OCI-LY7 (cell line): ENCODE measurements at regions not wholly inside any gene's neighbourhood (a gene's known extent, or its start where the extent isn't known, plus 50 kb on each side); places are given as distances from the start of the nearest gene placed in this dataset.

ENCODE experiments used
- EZH2phosphoT487 ChIP-seq: fragments of 200-600 bp; sonication (generic); IDR thresholded peaks from 2 replicates; pipeline ENCODE4 v1.6.1; 2018; ENCODE audit warnings: low read depth, borderline replicate concordance, mild to moderate bottlenecking, mixed run types, antibody characterized with exemption, low read length, moderate library complexity, mixed read lengths
- TF ChIP-seq, protein P1 (sequence below): fragments of 200-600 bp; sonication (generic); conservative IDR thresholded peaks from 2 replicates; pipeline ENCODE4 v1.5.1; 2014; ENCODE audit warnings: mild to moderate bottlenecking, antibody characterized with exemption, low read length, moderate library complexity, mixed read lengths

DNA sequence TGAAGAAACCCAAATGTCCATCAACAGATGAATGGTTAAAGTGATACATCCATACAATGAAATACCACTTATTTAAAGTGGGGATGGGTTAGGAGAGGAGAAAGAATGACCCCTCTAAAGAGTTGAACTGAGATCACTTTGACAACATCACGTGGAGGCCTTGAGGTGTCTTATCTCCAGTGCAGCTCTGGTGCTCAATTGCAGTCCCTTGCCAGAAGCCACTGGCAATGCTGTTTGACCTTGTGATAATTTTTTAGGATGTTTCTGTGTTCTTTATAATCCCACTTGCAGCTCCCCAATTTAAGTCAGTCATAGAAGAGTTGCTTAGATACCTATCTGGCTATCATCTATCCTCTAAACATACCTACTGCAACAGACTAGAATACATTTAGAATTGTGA is 167.6 kb downstream of the ZNF648 start:
- TF ChIP-seq, protein P1, sequence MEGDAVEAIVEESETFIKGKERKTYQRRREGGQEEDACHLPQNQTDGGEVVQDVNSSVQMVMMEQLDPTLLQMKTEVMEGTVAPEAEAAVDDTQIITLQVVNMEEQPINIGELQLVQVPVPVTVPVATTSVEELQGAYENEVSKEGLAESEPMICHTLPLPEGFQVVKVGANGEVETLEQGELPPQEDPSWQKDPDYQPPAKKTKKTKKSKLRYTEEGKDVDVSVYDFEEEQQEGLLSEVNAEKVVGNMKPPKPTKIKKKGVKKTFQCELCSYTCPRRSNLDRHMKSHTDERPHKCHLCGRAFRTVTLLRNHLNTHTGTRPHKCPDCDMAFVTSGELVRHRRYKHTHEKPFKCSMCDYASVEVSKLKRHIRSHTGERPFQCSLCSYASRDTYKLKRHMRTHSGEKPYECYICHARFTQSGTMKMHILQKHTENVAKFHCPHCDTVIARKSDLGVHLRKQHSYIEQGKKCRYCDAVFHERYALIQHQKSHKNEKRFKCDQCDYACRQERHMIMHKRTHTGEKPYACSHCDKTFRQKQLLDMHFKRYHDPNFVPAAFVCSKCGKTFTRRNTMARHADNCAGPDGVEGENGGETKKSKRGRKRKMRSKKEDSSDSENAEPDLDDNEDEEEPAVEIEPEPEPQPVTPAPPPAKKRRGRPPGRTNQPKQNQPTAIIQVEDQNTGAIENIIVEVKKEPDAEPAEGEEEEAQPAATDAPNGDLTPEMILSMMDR, result no peak
- no peak for TF ChIP-seq EZH2phosphoT487
